HEK293T (cell line): ENCODE measurements at regions not wholly inside any gene's neighbourhood (a gene's known extent, or its start where the extent isn't known, plus 50 kb on each side); places are given as distances from the start of the nearest gene placed in this dataset.

ENCODE experiments used
- CTCF ChIA-PET: fragments of 350-600 bp; formaldehyde crosslinking; extraction: SDS; loops from one replicate; lab custom pipeline; 2021; ENCODE audit warnings: antibody characterized with exemption, inconsistent platforms; lab: Yijun Ruan, JAX
- POLR2A ChIA-PET: fragments of 350-600 bp; formaldehyde crosslinking; extraction: SDS; loops from one replicate; lab custom pipeline; 2020; ENCODE audit warnings: antibody characterized with exemption, inconsistent platforms; lab: Yijun Ruan, JAX
- DNase-seq: peaks from one replicate; pipeline ENCODE4 v3.0.0; 2012; ENCODE audit warnings: mixed read lengths; ENCODE audit errors: extremely low spot score
- ARNT ChIP-seq: fragments of 450-650 bp; IDR thresholded peaks from 2 replicates; pipeline ENCODE4 v1.6.1; 2017; ENCODE audit warnings: mild to moderate bottlenecking
- BHLHE40 ChIP-seq: fragments of 450-650 bp; IDR thresholded peaks from 2 replicates; pipeline ENCODE4 v1.6.1; 2016; ENCODE audit warnings: mild to moderate bottlenecking, moderate library complexity, borderline replicate concordance
- CTBP1 ChIP-seq: fragments of 450-650 bp; IDR thresholded peaks from 2 replicates; pipeline ENCODE4 v1.6.1; 2016; ENCODE audit warnings: borderline replicate concordance
- ELF4 ChIP-seq: fragments of 450-650 bp; IDR thresholded peaks from 2 replicates; pipeline ENCODE4 v1.6.1; 2017; ENCODE audit warnings: antibody characterized with exemption
- FOXA1 ChIP-seq: fragments of 450-650 bp; IDR thresholded peaks from 2 replicates; pipeline ENCODE4 v1.6.1; 2016; ENCODE audit warnings: mild to moderate bottlenecking
- FOXK2 ChIP-seq: fragments of 450-650 bp; IDR thresholded peaks from 2 replicates; pipeline ENCODE4 v1.6.1; 2016; ENCODE audit warnings: mild to moderate bottlenecking
- FOXM1 ChIP-seq: fragments of 450-650 bp; IDR thresholded peaks from 2 replicates; pipeline ENCODE4 v1.6.1; 2017; ENCODE audit warnings: mild to moderate bottlenecking, borderline replicate concordance
- HDGF ChIP-seq: fragments of 450-650 bp; IDR thresholded peaks from 2 replicates; pipeline ENCODE4 v1.6.1; 2017; ENCODE audit warnings: antibody characterized with exemption, borderline replicate concordance
- L3MBTL2 ChIP-seq: fragments of 450-650 bp; conservative IDR thresholded peaks from 2 replicates; pipeline ENCODE4 v1.6.1; 2016; ENCODE audit warnings: mild to moderate bottlenecking
- LEF1 ChIP-seq: fragments of 450-650 bp; IDR thresholded peaks from 2 replicates; pipeline ENCODE4 v1.6.1; 2017; ENCODE audit warnings: mild to moderate bottlenecking, borderline replicate concordance
- NFRKB ChIP-seq: fragments of 450-650 bp; IDR thresholded peaks from 2 replicates; pipeline ENCODE4 v1.6.1; 2016; ENCODE audit warnings: mild to moderate bottlenecking, moderate library complexity
- SP1 ChIP-seq: fragments of 450-650 bp; IDR thresholded peaks from 2 replicates; pipeline ENCODE4 v1.6.1; 2017
- SUZ12 ChIP-seq: fragments of 450-650 bp; IDR thresholded peaks from 2 replicates; pipeline ENCODE4 v1.6.1; 2016; ENCODE audit warnings: mild to moderate bottlenecking
- TARDBP ChIP-seq: fragments of 450-650 bp; IDR thresholded peaks from 2 replicates; pipeline ENCODE4 v1.6.1; 2016
- ZNF384 ChIP-seq: fragments of 450-650 bp; IDR thresholded peaks from 2 replicates; pipeline ENCODE4 v1.6.1; 2016
- TF ChIP-seq, protein P1 (sequence below): fragments of 450-650 bp; IDR thresholded peaks from 2 replicates; pipeline ENCODE4 v1.6.1; 2016

DNA sequence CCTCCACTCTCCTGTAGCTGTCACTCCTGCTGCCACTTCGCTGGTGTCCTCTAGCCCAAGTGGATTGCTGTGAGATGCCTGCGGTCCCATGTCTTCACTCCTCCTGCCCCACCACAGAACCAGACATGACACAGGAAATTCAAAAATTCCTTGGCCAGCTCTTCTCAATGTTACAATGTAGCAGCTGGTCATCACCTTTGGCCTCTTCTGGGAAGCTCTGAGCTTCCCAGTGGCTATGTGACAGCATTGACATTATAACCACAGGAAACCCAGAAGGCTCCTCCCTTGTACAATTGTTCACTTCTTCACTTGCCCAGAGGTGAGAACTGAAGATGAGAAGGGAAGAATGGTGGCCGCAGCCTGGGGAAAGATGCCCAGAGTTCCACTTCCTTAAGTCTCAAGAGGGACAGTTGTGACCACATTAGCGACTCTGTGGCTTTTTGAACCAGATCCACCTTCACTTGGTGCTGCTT, 76.1 kb upstream of the NAA20 start:
- POLR2A ChIA-PET, result no interaction called here
- no peak for DNase-seq
- CTCF ChIA-PET, result no interaction called here
- TF ChIP-seq FOXK2 (no peak), ARNT (no peak), FOXA1 (no peak), CTBP1 (no peak), L3MBTL2 (no peak), FOXM1 (no peak), NFRKB (no peak), HDGF (no peak), TARDBP (no peak), SP1 (no peak), LEF1 (no peak), ELF4 (no peak), SUZ12 (no peak), BHLHE40 (no peak), ZNF384 (no peak)
- TF ChIP-seq, protein P1, sequence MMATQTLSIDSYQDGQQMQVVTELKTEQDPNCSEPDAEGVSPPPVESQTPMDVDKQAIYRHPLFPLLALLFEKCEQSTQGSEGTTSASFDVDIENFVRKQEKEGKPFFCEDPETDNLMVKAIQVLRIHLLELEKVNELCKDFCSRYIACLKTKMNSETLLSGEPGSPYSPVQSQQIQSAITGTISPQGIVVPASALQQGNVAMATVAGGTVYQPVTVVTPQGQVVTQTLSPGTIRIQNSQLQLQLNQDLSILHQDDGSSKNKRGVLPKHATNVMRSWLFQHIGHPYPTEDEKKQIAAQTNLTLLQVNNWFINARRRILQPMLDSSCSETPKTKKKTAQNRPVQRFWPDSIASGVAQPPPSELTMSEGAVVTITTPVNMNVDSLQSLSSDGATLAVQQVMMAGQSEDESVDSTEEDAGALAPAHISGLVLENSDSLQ, result no peak

DNA sequence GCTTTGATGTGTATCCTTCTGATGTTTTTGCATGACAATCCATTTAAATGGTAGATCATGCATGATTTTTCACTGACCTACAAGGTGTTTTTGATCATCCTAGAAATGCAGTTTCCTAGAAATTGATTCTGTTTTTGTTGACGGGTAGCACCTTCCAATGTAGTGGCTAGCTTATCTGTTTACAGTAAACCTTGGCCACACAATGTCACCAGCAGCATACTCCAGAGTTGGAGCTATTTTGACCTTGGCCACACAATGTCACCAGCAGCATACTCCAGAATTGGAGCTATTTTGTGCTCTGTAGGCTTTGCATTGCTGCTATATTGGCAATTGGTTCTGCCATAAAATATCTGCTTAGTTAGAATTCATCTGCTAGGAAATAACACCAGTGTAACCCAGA, 74.6 kb upstream of the NAA20 start:
- no peak for DNase-seq
- ChIA-PET POLR2A (no interaction called here), CTCF (no interaction called here)
- TF ChIP-seq CTBP1 (no peak), L3MBTL2 (no peak), FOXA1 (no peak), ARNT (no peak), BHLHE40 (no peak), FOXM1 (no peak), SUZ12 (no peak), LEF1 (no peak), ZNF384 (no peak), ELF4 (no peak), NFRKB (no peak)
- TF ChIP-seq, protein P1, result no peak

DNA sequence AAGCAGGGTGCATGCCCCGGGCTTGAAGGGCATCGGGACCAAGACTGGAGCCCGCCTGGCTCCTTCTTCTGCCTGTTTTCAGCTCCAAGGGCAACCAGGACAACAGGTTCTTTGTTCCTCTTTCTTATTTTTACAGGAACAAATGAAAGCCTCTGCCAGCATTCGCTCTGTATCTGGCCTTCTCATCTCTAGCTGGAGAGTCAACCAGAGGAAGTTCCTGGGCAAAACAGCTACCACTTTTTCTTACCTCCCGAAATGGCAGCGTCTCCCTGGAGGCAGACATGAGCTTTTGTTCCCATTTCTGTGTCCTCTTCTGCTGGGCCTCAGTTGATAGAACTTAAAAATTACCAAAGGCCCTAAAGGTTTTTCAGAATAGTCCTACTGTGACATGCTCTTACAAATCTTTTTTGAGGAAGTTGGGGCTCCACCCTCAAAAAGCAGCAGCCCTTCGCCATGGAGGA, 74.1 kb upstream of the NAA20 start:
- DNase-seq, result no peak
- no peak for TF ChIP-seq SUZ12
- no peak for TF ChIP-seq L3MBTL2
- TF ChIP-seq SP1, result no peak
- TF ChIP-seq ELF4, result no peak
- TF ChIP-seq FOXK2, result no peak
- TF ChIP-seq CTBP1, result no peak
- POLR2A ChIA-PET, result no interaction called here
- CTCF ChIA-PET, result no interaction called here

DNA sequence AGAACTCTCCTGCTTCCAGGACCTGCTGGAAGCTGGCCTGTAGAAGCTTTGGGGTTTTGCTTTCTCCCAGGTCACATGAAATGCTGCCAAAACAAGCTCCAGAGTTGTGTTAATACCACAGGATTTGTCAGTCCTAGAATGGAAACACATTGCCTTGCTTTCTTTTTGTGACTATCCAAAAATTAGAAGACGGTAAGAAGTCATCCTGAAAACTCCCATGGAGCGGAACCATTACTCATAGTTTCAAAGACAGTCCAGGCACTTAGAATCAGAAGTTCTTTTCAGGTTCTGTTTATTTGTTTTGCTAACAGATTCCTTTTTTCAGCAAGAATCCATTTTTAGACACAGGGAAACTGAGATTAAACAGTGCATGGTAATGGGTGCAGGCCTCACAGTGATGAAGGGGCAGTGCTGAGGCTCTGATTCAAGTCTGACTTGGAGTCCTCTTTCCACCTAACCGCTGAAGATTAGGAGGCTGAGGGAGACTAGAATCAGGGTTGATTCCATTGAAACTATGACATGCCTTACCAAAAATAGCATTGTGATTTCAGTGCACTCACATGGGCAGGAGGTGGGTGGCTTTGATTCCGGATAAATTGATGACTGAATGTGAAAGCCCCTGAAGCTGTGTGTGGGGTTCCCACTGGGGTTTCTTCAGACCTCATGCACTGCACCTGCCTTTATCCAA, 72.2 kb upstream of the NAA20 start:
- TF ChIP-seq NFRKB (no peak), BHLHE40 (no peak), ZNF384 (no peak), HDGF (no peak), LEF1 (no peak), FOXM1 (no peak)
- TF ChIP-seq, protein P1, result no peak
- ChIA-PET POLR2A (no interaction called here), CTCF (no interaction called here)
- no peak for DNase-seq

DNA sequence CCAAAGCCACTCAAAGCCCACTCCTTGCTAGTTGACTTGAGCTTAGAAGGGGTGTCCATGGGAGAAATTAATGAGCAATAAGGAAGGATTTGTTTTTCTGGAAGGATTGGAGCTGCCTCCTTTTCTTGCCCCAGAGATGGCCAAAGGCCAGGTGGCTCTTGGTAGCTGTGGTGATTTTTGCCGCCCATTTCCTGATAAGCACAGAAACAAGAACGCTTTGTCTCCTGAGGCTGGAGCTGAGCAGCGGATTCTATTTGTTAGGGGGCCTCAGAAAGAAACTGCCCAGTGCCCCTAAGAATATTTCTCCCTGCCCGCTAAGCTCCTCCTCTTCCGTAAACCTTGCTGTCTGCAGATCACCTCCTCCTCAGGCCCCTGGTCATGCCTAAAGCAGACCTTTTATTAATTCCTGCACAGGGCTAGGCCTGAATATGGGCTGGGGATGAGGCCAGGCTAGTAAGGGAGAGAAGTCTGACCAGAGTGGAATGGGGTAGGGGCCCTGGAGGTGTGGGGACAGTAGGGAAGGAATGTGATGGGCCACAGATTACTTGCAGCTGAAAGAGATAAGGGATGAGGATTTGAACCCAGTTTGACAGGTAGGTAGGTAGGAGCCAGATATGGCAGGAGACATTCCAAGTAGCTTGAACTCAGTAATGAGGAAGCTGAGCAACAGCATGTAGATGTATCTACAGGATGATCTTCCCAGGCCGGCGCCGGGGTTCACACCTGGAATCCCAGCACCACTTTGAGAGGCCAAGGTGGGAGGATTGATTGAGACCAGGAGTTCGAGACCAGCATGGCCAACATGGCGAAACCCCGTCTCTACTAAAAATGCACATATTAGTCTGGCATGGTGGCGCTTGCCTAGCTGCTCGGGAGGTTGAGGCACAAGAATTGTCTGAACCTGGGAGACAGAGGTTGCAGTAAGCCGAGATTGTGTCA, 71.2 kb upstream of the NAA20 start:
- TF ChIP-seq ZNF384, result no peak
- no peak for TF ChIP-seq TARDBP
- TF ChIP-seq ARNT, result no peak
- no peak for TF ChIP-seq HDGF
- TF ChIP-seq ELF4, result no peak
- TF ChIP-seq CTBP1, result no peak
- no peak for TF ChIP-seq FOXK2
- TF ChIP-seq LEF1, result no peak
- TF ChIP-seq FOXA1, result no peak
- TF ChIP-seq FOXM1, result no peak
- TF ChIP-seq L3MBTL2, result no peak
- no peak for TF ChIP-seq SUZ12
- TF ChIP-seq, protein P1, result no peak
- no peak for TF ChIP-seq SP1
- no peak for TF ChIP-seq NFRKB
- TF ChIP-seq BHLHE40, result no peak
- POLR2A ChIA-PET, result no interaction called here
- DNase-seq, result no peak
- CTCF ChIA-PET, result no interaction called here
